Liver (tissue), 8 donors: ENCODE measurements at regions not wholly inside any gene's neighbourhood (a gene's known extent, or its start where the extent isn't known, plus 50 kb on each side); places are given as distances from the start of the nearest gene placed in this dataset.

Source experiments
- DNase-seq: peaks from one replicate; pipeline ENCODE4 v3.0.0-alpha.2; 2017; ENCODE audit warnings: low spot score
- H3K27ac ChIP-seq, 2 donors: one replicate each; pipeline ENCODE4 v1.7.0; 2013; ENCODE audit warnings: inconsistent platforms in 2 of 2, low read length in 2 of 2, control low read depth in 1 of 2, low read depth in 1 of 2, mild to moderate bottlenecking in 1 of 2
- H3K27me3 ChIP-seq, 4 donors: one replicate each; pipeline versions ENCODE4 v1.6.1 to v1.7.0; 2013; ENCODE audit warnings: low read length in 3 of 4, inconsistent platforms in 1 of 4, mild to moderate bottlenecking in 1 of 4, moderate library complexity in 1 of 4; ENCODE audit not compliant: control insufficient read depth in 4 of 4, insufficient read depth in 4 of 4
- H3K36me3 ChIP-seq, 4 donors: one replicate each; pipeline versions ENCODE4 v1.6.1 to v1.7.0; 2013; ENCODE audit warnings: low read length in 3 of 4, mild to moderate bottlenecking in 3 of 4, low read depth in 1 of 4, moderate library complexity in 1 of 4; ENCODE audit not compliant: control insufficient read depth in 4 of 4, insufficient read depth in 3 of 4
- H3K4me1 ChIP-seq, 4 donors: one replicate each; pipeline versions ENCODE4 v1.6.1 to v1.7.0; 2013; ENCODE audit warnings: low read length in 3 of 4, mild to moderate bottlenecking in 3 of 4, moderate library complexity in 1 of 4; ENCODE audit not compliant: control insufficient read depth in 4 of 4, insufficient read depth in 4 of 4
- H3K4me3 ChIP-seq, 3 donors: one replicate each; pipeline versions ENCODE4 v1.6.1 to v1.7.0; 2013; ENCODE audit warnings: low read length in 3 of 3, control low read depth in 1 of 3, low read depth in 1 of 3, mild to moderate bottlenecking in 1 of 3
- H3K9ac ChIP-seq, 2 donors: one replicate each; pipeline ENCODE4 v1.7.0; 2013; ENCODE audit warnings: low read length in 2 of 2, mild to moderate bottlenecking in 2 of 2, moderate library complexity in 2 of 2, control low read depth in 1 of 2, low read depth in 1 of 2
- H3K9me3 ChIP-seq, 4 donors: one replicate each; pipeline versions ENCODE4 v1.6.1 to v1.7.0; 2013; ENCODE audit warnings: low read length in 3 of 4; ENCODE audit not compliant: control insufficient read depth in 4 of 4
- EGR1 ChIP-seq, 2 donors: IDR thresholded peaks; 2 replicates each; pipeline ENCODE4 v1.6.1; 2016 to 2018; ENCODE audit warnings: antibody characterized with exemption in 2 of 2, low read depth in 2 of 2
- GABPA ChIP-seq, 2 donors: IDR thresholded peaks in 1 of 2; conservative IDR thresholded peaks in 1 of 2; 2 replicates each; pipeline ENCODE4 v1.6.1; 2016; ENCODE audit warnings: antibody characterized with exemption in 2 of 2, mild to moderate bottlenecking in 1 of 2, moderate library complexity in 1 of 2
- HNF4A ChIP-seq, 2 donors: conservative IDR thresholded peaks; 2 replicates each; pipeline ENCODE4 v1.6.1; 2016; ENCODE audit warnings: antibody characterized with exemption in 2 of 2, mild to moderate bottlenecking in 2 of 2
- HNF4G ChIP-seq: IDR thresholded peaks from 2 replicates; pipeline ENCODE4 v1.6.1; 2016; ENCODE audit warnings: antibody characterized with exemption
- JUND ChIP-seq, 2 donors: IDR thresholded peaks; 2 replicates each; pipeline ENCODE4 v1.6.1; 2016; ENCODE audit warnings: antibody characterized with exemption in 2 of 2
- MAX ChIP-seq: IDR thresholded peaks from 2 replicates; pipeline ENCODE4 v1.6.1; 2016; ENCODE audit warnings: antibody characterized with exemption
- RAD21 ChIP-seq, 2 donors: IDR thresholded peaks; 2 replicates each; pipeline ENCODE4 v1.6.1; 2016; ENCODE audit warnings: antibody characterized with exemption in 2 of 2, mild to moderate bottlenecking in 2 of 2
- RXRA ChIP-seq, 2 donors: IDR thresholded peaks; 2 replicates each; pipeline ENCODE4 v1.6.1; 2017 to 2018; ENCODE audit warnings: antibody characterized with exemption in 2 of 2, mild to moderate bottlenecking in 1 of 2
- SP1 ChIP-seq: IDR thresholded peaks from 2 replicates; pipeline ENCODE4 v1.6.1; 2018; ENCODE audit warnings: antibody characterized with exemption, mild to moderate bottlenecking
- YY1 ChIP-seq: IDR thresholded peaks from 2 replicates; pipeline ENCODE4 v1.6.1; 2016; ENCODE audit warnings: antibody characterized with exemption, mild to moderate bottlenecking
- WGBS: extraction: QIAGEN DNeasy Blood & Tissue Kit; methylation state at CpG from one replicate; pipeline ENCODE4 v1.1.7; 2013; 5-methylcytosine and 5-hydroxymethylcytosine counted together
- TF ChIP-seq, protein P1 (sequence below): fragments of 150-350 bp; IDR thresholded peaks from 2 replicates; pipeline ENCODE4 v1.5.1; 2017; ENCODE audit warnings: improper control_type of control experiment, low read depth, low read length; ENCODE audit not compliant: missing input control
- TF ChIP-seq, protein P2 (sequence below): IDR thresholded peaks from 2 replicates; pipeline ENCODE4 v1.6.1; 2016; ENCODE audit warnings: antibody characterized with exemption, mild to moderate bottlenecking
- TF ChIP-seq, protein P3 (sequence below): IDR thresholded peaks from 2 replicates; pipeline ENCODE4 v1.6.1; 2016; ENCODE audit warnings: antibody characterized with exemption
- donor health status: healthy.
- donor health status: healthy.
- donor health status: healthy.
- donor health status: healthy.
- donor health status: healthy.

GRCh38 chr12:105974738-105975137 is 164.0 kb downstream of the NUAK1 start:
- Histone ChIP-seq H3K36me3 (no peaks in the 10 kb centered on the region), H3K4me1 (no peaks in the 10 kb centered on the region), H3K9ac (no peak overlapping the region), H3K4me3 (no peak overlapping the region), H3K27ac (no peak overlapping the region), H3K27me3 (no peaks in the 10 kb centered on the region), H3K9me3 (no peaks in the 10 kb centered on the region)
- TF ChIP-seq HNF4G (no peak), GABPA (IDR thresholded peaks at IDR 0.05 in 1 of 2, conservative IDR thresholded peaks at IDR 0.05 in 1 of 2) (no peak), JUND (IDR thresholded peaks at IDR 0.05) (no peak), EGR1 (IDR thresholded peaks at IDR 0.05; ENCODE audit: low read depth in 2 of 2) (no peak), RXRA (IDR thresholded peaks at IDR 0.05) (no peak), HNF4A (conservative IDR thresholded peaks at IDR 0.05) (no peak), MAX (no peak), RAD21 (IDR thresholded peaks at IDR 0.05) (no peak)
- TF ChIP-seq, protein P1, sequence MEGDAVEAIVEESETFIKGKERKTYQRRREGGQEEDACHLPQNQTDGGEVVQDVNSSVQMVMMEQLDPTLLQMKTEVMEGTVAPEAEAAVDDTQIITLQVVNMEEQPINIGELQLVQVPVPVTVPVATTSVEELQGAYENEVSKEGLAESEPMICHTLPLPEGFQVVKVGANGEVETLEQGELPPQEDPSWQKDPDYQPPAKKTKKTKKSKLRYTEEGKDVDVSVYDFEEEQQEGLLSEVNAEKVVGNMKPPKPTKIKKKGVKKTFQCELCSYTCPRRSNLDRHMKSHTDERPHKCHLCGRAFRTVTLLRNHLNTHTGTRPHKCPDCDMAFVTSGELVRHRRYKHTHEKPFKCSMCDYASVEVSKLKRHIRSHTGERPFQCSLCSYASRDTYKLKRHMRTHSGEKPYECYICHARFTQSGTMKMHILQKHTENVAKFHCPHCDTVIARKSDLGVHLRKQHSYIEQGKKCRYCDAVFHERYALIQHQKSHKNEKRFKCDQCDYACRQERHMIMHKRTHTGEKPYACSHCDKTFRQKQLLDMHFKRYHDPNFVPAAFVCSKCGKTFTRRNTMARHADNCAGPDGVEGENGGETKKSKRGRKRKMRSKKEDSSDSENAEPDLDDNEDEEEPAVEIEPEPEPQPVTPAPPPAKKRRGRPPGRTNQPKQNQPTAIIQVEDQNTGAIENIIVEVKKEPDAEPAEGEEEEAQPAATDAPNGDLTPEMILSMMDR: no peak
- TF ChIP-seq, protein P2, sequence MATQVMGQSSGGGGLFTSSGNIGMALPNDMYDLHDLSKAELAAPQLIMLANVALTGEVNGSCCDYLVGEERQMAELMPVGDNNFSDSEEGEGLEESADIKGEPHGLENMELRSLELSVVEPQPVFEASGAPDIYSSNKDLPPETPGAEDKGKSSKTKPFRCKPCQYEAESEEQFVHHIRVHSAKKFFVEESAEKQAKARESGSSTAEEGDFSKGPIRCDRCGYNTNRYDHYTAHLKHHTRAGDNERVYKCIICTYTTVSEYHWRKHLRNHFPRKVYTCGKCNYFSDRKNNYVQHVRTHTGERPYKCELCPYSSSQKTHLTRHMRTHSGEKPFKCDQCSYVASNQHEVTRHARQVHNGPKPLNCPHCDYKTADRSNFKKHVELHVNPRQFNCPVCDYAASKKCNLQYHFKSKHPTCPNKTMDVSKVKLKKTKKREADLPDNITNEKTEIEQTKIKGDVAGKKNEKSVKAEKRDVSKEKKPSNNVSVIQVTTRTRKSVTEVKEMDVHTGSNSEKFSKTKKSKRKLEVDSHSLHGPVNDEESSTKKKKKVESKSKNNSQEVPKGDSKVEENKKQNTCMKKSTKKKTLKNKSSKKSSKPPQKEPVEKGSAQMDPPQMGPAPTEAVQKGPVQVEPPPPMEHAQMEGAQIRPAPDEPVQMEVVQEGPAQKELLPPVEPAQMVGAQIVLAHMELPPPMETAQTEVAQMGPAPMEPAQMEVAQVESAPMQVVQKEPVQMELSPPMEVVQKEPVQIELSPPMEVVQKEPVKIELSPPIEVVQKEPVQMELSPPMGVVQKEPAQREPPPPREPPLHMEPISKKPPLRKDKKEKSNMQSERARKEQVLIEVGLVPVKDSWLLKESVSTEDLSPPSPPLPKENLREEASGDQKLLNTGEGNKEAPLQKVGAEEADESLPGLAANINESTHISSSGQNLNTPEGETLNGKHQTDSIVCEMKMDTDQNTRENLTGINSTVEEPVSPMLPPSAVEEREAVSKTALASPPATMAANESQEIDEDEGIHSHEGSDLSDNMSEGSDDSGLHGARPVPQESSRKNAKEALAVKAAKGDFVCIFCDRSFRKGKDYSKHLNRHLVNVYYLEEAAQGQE: no peak
- 90% methylated on average over 4 of the region's 4 CpGs for WGBS
- DNase-seq: no peak

DNA sequence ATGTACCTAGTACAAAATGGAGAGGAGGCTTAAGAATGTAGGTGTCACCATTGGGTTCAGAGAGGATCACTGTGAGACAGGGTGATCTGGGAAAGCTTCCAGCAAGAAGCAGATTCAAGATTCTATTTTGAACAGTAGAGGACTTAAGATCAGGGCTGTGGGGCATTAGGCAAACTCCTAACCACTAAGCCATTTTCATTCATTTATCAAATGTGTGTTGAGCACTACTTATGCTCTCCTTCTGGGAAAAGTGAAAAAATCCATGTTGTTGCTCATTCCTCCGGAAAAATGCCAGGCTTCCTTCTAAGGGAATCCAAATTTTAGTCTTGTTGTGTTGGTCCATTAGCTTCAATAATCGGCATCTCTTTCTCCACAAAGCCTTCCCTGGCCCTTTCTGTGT is 163.4 kb downstream of the NUAK1 start:
- WGBS: 91% methylated on average over 2 of the region's 2 CpGs
- TF ChIP-seq, protein P1: no peak
- no peak for TF ChIP-seq HNF4G
- TF ChIP-seq SP1: no peak
- TF ChIP-seq, protein P3, sequence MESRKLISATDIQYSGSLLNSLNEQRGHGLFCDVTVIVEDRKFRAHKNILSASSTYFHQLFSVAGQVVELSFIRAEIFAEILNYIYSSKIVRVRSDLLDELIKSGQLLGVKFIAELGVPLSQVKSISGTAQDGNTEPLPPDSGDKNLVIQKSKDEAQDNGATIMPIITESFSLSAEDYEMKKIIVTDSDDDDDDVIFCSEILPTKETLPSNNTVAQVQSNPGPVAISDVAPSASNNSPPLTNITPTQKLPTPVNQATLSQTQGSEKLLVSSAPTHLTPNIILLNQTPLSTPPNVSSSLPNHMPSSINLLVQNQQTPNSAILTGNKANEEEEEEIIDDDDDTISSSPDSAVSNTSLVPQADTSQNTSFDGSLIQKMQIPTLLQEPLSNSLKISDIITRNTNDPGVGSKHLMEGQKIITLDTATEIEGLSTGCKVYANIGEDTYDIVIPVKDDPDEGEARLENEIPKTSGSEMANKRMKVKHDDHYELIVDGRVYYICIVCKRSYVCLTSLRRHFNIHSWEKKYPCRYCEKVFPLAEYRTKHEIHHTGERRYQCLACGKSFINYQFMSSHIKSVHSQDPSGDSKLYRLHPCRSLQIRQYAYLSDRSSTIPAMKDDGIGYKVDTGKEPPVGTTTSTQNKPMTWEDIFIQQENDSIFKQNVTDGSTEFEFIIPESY: no peak
- TF ChIP-seq MAX: no peak
- TF ChIP-seq GABPA (IDR thresholded peaks at IDR 0.05 in 1 of 2, conservative IDR thresholded peaks at IDR 0.05 in 1 of 2): no peak
- TF ChIP-seq YY1: no peak
- no peak overlapping the region for H3K9ac ChIP-seq
- H3K36me3 ChIP-seq: no peaks in the 10 kb centered on the region
- H3K27me3 ChIP-seq: no peaks in the 10 kb centered on the region
- H3K9me3 ChIP-seq: no peaks in the 10 kb centered on the region
- no peak overlapping the region for H3K27ac ChIP-seq
- DNase-seq: no peak
- no peak overlapping the region for H3K4me3 ChIP-seq
- H3K4me1 ChIP-seq: no peaks in the 10 kb centered on the region
